ENCODE measurements at regions not wholly inside any gene's neighbourhood (a gene's known extent, or its start where the extent isn't known, plus 50 kb on each side); places are given as distances from the start of the nearest gene placed in this dataset.

DNA sequence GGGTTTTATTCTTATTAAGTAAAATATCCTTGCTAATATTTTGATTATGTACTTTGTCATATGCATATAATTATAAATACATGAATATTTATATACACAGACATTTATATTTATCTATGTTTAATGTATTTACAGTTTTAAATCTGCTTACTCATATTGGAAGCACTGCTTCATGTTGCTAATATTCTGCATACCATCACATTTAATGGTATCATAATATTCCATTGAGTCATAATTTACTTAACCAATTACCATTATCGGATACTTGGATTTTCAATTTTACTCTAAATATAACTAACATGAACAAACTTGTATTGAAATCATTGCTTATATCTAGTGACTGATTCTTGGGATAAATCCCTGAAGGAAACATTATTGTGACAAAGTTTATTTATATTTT, 155.2 kb downstream of the MBL2 start:
- TF ChIP-seq, protein P1, sequence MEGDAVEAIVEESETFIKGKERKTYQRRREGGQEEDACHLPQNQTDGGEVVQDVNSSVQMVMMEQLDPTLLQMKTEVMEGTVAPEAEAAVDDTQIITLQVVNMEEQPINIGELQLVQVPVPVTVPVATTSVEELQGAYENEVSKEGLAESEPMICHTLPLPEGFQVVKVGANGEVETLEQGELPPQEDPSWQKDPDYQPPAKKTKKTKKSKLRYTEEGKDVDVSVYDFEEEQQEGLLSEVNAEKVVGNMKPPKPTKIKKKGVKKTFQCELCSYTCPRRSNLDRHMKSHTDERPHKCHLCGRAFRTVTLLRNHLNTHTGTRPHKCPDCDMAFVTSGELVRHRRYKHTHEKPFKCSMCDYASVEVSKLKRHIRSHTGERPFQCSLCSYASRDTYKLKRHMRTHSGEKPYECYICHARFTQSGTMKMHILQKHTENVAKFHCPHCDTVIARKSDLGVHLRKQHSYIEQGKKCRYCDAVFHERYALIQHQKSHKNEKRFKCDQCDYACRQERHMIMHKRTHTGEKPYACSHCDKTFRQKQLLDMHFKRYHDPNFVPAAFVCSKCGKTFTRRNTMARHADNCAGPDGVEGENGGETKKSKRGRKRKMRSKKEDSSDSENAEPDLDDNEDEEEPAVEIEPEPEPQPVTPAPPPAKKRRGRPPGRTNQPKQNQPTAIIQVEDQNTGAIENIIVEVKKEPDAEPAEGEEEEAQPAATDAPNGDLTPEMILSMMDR (IDR thresholded peaks at IDR 0.05) = no peak
- TF ChIP-seq POLR2A (IDR thresholded peaks at IDR 0.05) = no peak
